Activated gamma-delta T cell treated with Interleukin-2 at 50 U/mL for 16 hours (primary cell): ENCODE measurements at regions not wholly inside any gene's neighbourhood (a gene's known extent, or its start where the extent isn't known, plus 50 kb on each side); places are given as distances from the start of the nearest gene placed in this dataset.

ENCODE experiments used
- DNase-seq: peaks from one replicate; pipeline ENCODE4 v3.0.0-alpha.2; 2020

- no peak for DNase-seq
Measured at GRCh38 chr6:167759206-167759605, 67.5 kb upstream of the AFDN start.

GRCh38 chr6:167759912-167760311 lies 66.8 kb upstream of the AFDN start:
- DNase-seq, result no peak

GRCh38 chr6:167760979-167761793 lies 65.5 kb upstream of the AFDN start:
- no peak for DNase-seq

GRCh38 chr6:167761794-167762258 lies 64.9 kb upstream of the AFDN start:
- no peak for DNase-seq

GRCh38 chr6:167762259-167762962 lies 64.3 kb upstream of the AFDN start:
- DNase-seq, result no peak

GRCh38 chr6:167763056-167763944 lies 63.4 kb upstream of the AFDN start:
- DNase-seq, result no peak

- no peak for DNase-seq
Measured at GRCh38 chr6:167764215-167764614, 62.5 kb upstream of the AFDN start.

GRCh38 chr6:167764713-167765479 lies 61.8 kb upstream of the AFDN start:
- no peak for DNase-seq

- no peak for DNase-seq
Measured at GRCh38 chr6:167766986-167767714, 59.6 kb upstream of the AFDN start.

GRCh38 chr6:167767715-167768107 lies 59.0 kb upstream of the AFDN start:
- DNase-seq, result no peak

GRCh38 chr6:167768471-167769215 lies 58.1 kb upstream of the AFDN start:
- DNase-seq, result no peak

GRCh38 chr6:167769408-167770190 lies 57.1 kb upstream of the AFDN start:
- no peak for DNase-seq

- DNase-seq, result no peak
Measured at GRCh38 chr6:167770291-167770955, 56.3 kb upstream of the AFDN start.

GRCh38 chr6:167774881-167775280 lies 51.8 kb upstream of the AFDN start:
- no peak for DNase-seq

GRCh38 chr6:167776906-167777627 lies 49.6 kb upstream of the AFDN start:
- no peak for DNase-seq
